GM12878 (cell line): ENCODE measurements at regions not wholly inside any gene's neighbourhood (a gene's known extent, or its start where the extent isn't known, plus 50 kb on each side); places are given as distances from the start of the nearest gene placed in this dataset.

Experiments used
- ATAC-seq: fragments of 200-7000 bp; cut with Tn5 transposase; 3 replicates; pipeline ENCODE4 v1.9.1; 2020; ENCODE audit warnings: mild to moderate bottlenecking, moderate library complexity
- BruUV-seq: library from RNA; stranded (reverse); fragments of 400-500 nt; replicated peaks from 2 replicates; lab custom pipeline; 2021; lab: Mats Ljungman, UMichigan
- CTCF ChIA-PET: fragments of 300-600 bp; sonication (Branson Sonifier 250); formaldehyde crosslinking; extraction: SDS; loops from one replicate; lab custom pipeline; 2021; ENCODE audit warnings: inconsistent platforms; lab: Yijun Ruan, JAX
- POLR2A ChIA-PET: fragments of 350-600 bp; formaldehyde crosslinking; extraction: SDS; loops from one replicate; lab custom pipeline; 2021; ENCODE audit warnings: inconsistent platforms; lab: Charles Lee
- RAD21 ChIA-PET: fragments of 300-600 bp; sonication (Branson Sonifier 250); formaldehyde crosslinking; loops from one replicate; lab custom pipeline; 2023; ENCODE audit warnings: antibody characterized with exemption; ENCODE audit not compliant: unreplicated experiment; lab: Charles Lee
- SMC1A ChIA-PET: fragments of 300-600 bp; sonication (Branson Sonifier 250); formaldehyde crosslinking; loops from one replicate; lab custom pipeline; 2023; ENCODE audit not compliant: unreplicated experiment, uncharacterized antibody; lab: Charles Lee
- DNase-seq: peaks from one replicate; pipeline ENCODE4 v3.0.0-alpha.2; 2011; ENCODE audit warnings: low read depth, low spot score
- FAIRE-seq: peaks from 3 replicates; lab custom pipeline; 2011; peaks lifted over from hg19 to GRCh38; lab: Jason Lieb, UNC
- H2AFZ ChIP-seq: 2 replicates; pipeline ENCODE4 v1.6.0; 2011; ENCODE audit warnings: low read depth, low read length, control low read depth; ENCODE audit not compliant: control insufficient read depth
- H3K27ac ChIP-seq: 2 replicates; pipeline ENCODE4 v1.5.1; 2011; ENCODE audit warnings: control low read depth; ENCODE audit not compliant: control insufficient read depth, insufficient read depth
- H3K27me3 ChIP-seq, 2 experiments: replicated peaks in 1 of 2; 2 replicates each; pipeline versions ENCODE4 v1.6.0 to v1.6.1; 2011; ENCODE audit warnings: low read length in 1 of 2; ENCODE audit not compliant: control insufficient read depth in 2 of 2, insufficient read depth in 2 of 2
- H3K36me3 ChIP-seq, 2 experiments: 2 replicates each; pipeline ENCODE4 v1.5.1; 2011; ENCODE audit warnings: low read length in 1 of 2; ENCODE audit not compliant: control insufficient read depth in 2 of 2, insufficient read depth in 2 of 2
- H3K4me1 ChIP-seq: 2 replicates; pipeline ENCODE4 v1.6.1; 2011; ENCODE audit warnings: mild to moderate bottlenecking, low read length, moderate library complexity, mixed read lengths; ENCODE audit not compliant: control insufficient read depth, insufficient read depth
- H3K4me2 ChIP-seq: 2 replicates; pipeline ENCODE4 v1.6.0; 2011; ENCODE audit warnings: control low read depth; ENCODE audit not compliant: control insufficient read depth, insufficient read depth
- H3K4me3 ChIP-seq: fragments of 200-600 bp; sonication (generic); 2 replicates; pipeline ENCODE4 v1.5.1; 2016
- H3K79me2 ChIP-seq: 2 replicates; pipeline ENCODE4 v1.6.0; 2011; ENCODE audit warnings: low read length; ENCODE audit not compliant: control insufficient read depth, insufficient read depth
- H3K9ac ChIP-seq: 2 replicates; pipeline ENCODE4 v1.8.0; 2011; ENCODE audit warnings: low read length, control low read depth, mixed read lengths; ENCODE audit not compliant: control insufficient read depth, insufficient read depth
- H3K9me3 ChIP-seq: replicated peaks from 3 replicates; pipeline ENCODE4 v1.5.1; 2011; ENCODE audit warnings: mild to moderate bottlenecking, low read length; ENCODE audit not compliant: control insufficient read depth, insufficient read depth
- H4K20me1 ChIP-seq: 2 replicates; pipeline ENCODE4 v1.6.0; 2011; ENCODE audit not compliant: control insufficient read depth, insufficient read depth
- CBX5 ChIP-seq: sonication (generic); IDR thresholded peaks from 2 replicates; pipeline ENCODE4 v1.6.1; 2016; ENCODE audit warnings: low read depth, moderate library complexity, mild to moderate bottlenecking, inconsistent platforms
- CEBPB ChIP-seq, 2 experiments: fragments of 150-350 bp in 1 of 2; IDR thresholded peaks; 2 replicates each; pipeline ENCODE4 v1.6.1; 2012 to 2014; ENCODE audit warnings: low read depth in 2 of 2, low read length in 2 of 2, borderline replicate concordance in 1 of 2, inconsistent platforms in 1 of 2
- CHD2 ChIP-seq: IDR thresholded peaks from 2 replicates; pipeline ENCODE4 v1.6.1; 2011; ENCODE audit warnings: low read depth, low read length, improper control_type of control experiment, borderline replicate concordance
- FOS ChIP-seq: IDR thresholded peaks from 3 replicates; pipeline ENCODE4 v1.6.1; 2011; ENCODE audit warnings: borderline replicate concordance; ENCODE audit not compliant: insufficient read length; ENCODE audit errors: extremely low read depth
- FOXM1 ChIP-seq: IDR thresholded peaks from 2 replicates; pipeline ENCODE4 v1.6.1; 2012; ENCODE audit warnings: low read depth, mild to moderate bottlenecking, inconsistent platforms, low read length, moderate library complexity
- IKZF2 ChIP-seq, 2 experiments: fragments of 450-650 bp; IDR thresholded peaks; 2 replicates each; pipeline ENCODE4 v1.6.1; 2017; ENCODE audit warnings: mild to moderate bottlenecking in 2 of 2, moderate library complexity in 2 of 2
- MEF2B ChIP-seq: fragments of 450-650 bp; IDR thresholded peaks from 2 replicates; pipeline ENCODE4 v1.6.1; 2018; ENCODE audit warnings: mild to moderate bottlenecking, moderate library complexity; ENCODE audit not compliant: partially characterized antibody, poor library complexity, severe bottlenecking
- MTA2 ChIP-seq: fragments of 450-650 bp; IDR thresholded peaks from 2 replicates; pipeline ENCODE4 v1.6.1; 2016; ENCODE audit warnings: low read depth, mild to moderate bottlenecking, moderate library complexity
- SIN3A ChIP-seq: IDR thresholded peaks from 2 replicates; pipeline ENCODE4 v1.6.1; 2012; ENCODE audit warnings: low read depth, low read length, improper control_type of control experiment
- SIX5 ChIP-seq: IDR thresholded peaks from 2 replicates; pipeline ENCODE4 v1.6.1; 2011; ENCODE audit warnings: mild to moderate bottlenecking, low read depth, low read length, moderate library complexity; ENCODE audit not compliant: severe bottlenecking
- SP1 ChIP-seq: IDR thresholded peaks from one replicate; pipeline ENCODE4 v1.6.1; 2011; ENCODE audit warnings: low read depth, low read length
- SPI1 ChIP-seq: IDR thresholded peaks from 2 replicates; pipeline ENCODE4 v1.6.1; 2011; ENCODE audit warnings: low read depth, mild to moderate bottlenecking, low read length, moderate library complexity, borderline replicate concordance; ENCODE audit not compliant: insufficient read depth
- SREBF2 ChIP-seq: IDR thresholded peaks from 2 replicates; pipeline ENCODE4 v1.6.1; 2012; ENCODE audit warnings: mild to moderate bottlenecking, low read length
- STAT1 ChIP-seq: fragments of 450-650 bp; conservative IDR thresholded peaks from 2 replicates; pipeline ENCODE4 v1.6.1; 2014; ENCODE audit warnings: antibody characterized with exemption, mild to moderate bottlenecking
- USF2 ChIP-seq: IDR thresholded peaks from 2 replicates; pipeline ENCODE4 v1.6.1; 2011; ENCODE audit warnings: low read depth, low read length, improper control_type of control experiment, borderline replicate concordance
- ZBED1 ChIP-seq: IDR thresholded peaks from 2 replicates; pipeline ENCODE4 v1.6.1; 2016; ENCODE audit warnings: borderline replicate concordance
- ZNF217 ChIP-seq: fragments of 450-650 bp; IDR thresholded peaks from 2 replicates; pipeline ENCODE4 v1.6.1; 2017; ENCODE audit warnings: antibody characterized with exemption, mild to moderate bottlenecking
- ZNF24 ChIP-seq: fragments of 450-650 bp; IDR thresholded peaks from 2 replicates; pipeline ENCODE4 v1.6.1; 2017; ENCODE audit warnings: antibody characterized with exemption, mild to moderate bottlenecking
- ZNF687 ChIP-seq: fragments of 450-650 bp; IDR thresholded peaks from 2 replicates; pipeline ENCODE4 v1.6.1; 2017; ENCODE audit warnings: mild to moderate bottlenecking, moderate library complexity
- ZZZ3 ChIP-seq: IDR thresholded peaks from 2 replicates; pipeline ENCODE4 v1.6.1; 2011; ENCODE audit warnings: low read depth; ENCODE audit not compliant: control insufficient read depth, insufficient read length
- in situ Hi-C: fragments of 300-500 bp; cut with MboI; formaldehyde crosslinking; loops from 9 replicates; pipeline ENCODE4 v1.14.3; 2018; ENCODE audit warnings: mixed read lengths
- intact Hi-C: fragments of 100-400 bp; cut with micrococcal nuclease; formaldehyde crosslinking; loops from one replicate; pipeline ENCODE4 v1.14.2; 2022; ENCODE audit not compliant: unreplicated experiment

- no peak for TF ChIP-seq ZNF687
- TF ChIP-seq MEF2B: no peak
- no peak for TF ChIP-seq SREBF2
- TF ChIP-seq USF2: no peak
- no peak for TF ChIP-seq ZNF217
- no peak for TF ChIP-seq CHD2
- TF ChIP-seq SPI1: no peak
- no peak for TF ChIP-seq ZZZ3
- no peak for TF ChIP-seq CBX5
Observed at GRCh38 chr5:27532305-27532704, 493.9 kb upstream of the CDH9 start (continued).

GRCh38 chr5:27524515-27524914 is 486.1 kb upstream of the CDH9 start:
- ChIA-PET SMC1A (no interaction called here), CTCF (no interaction called here)
- FAIRE-seq: no peak
- Histone ChIP-seq H3K4me1 (no peaks in the 10 kb centered on the region), H3K27me3 (no peaks in the 10 kb centered on the region), H3K9me3 (no peaks in the 10 kb centered on the region)
- no peak for ATAC-seq
- TF ChIP-seq FOS: no peak
- no peak for TF ChIP-seq CEBPB (IDR thresholded peaks at IDR 0.05; ENCODE audit: borderline replicate concordance in 1 of 2, low read depth in 2 of 2, low read length in 2 of 2)
- no peak for TF ChIP-seq SIX5
- TF ChIP-seq STAT1: no peak
- no peak for TF ChIP-seq SIN3A
- TF ChIP-seq IKZF2 (IDR thresholded peaks at IDR 0.05): no peak
- TF ChIP-seq FOXM1: no peak
- no peak for TF ChIP-seq SP1
- no peak for TF ChIP-seq ZBED1
- no peak for TF ChIP-seq ZNF24
- no peak for TF ChIP-seq MTA2
- TF ChIP-seq, all 136 proteins: peak for 0
- H3K4me3 ChIP-seq: no peak overlapping the region
- no peaks in the 10 kb centered on the region for H3K36me3 ChIP-seq
- intact Hi-C loops (no loop called here), in situ Hi-C loops (no loop called here)
- H2AFZ ChIP-seq: no peak overlapping the region
- RAD21 ChIA-PET: no interaction called here
- POLR2A ChIA-PET: no interaction called here
- H3K9ac ChIP-seq: no peak overlapping the region
- no TSS peak for BruUV-seq
- H3K27ac ChIP-seq: no peak overlapping the region
- DNase-seq: no peak
- no peaks in the 10 kb centered on the region for H4K20me1 ChIP-seq
- H3K79me2 ChIP-seq: no peaks in the 10 kb centered on the region
- H3K4me2 ChIP-seq: no peak overlapping the region
